RWPE1 (cell line): ENCODE measurements at regions not wholly inside any gene's neighbourhood (a gene's known extent, or its start where the extent isn't known, plus 50 kb on each side); places are given as distances from the start of the nearest gene placed in this dataset.

Source experiments
- CTCF ChIA-PET: fragments of 350-600 bp; sonication (Branson Sonifier 250); formaldehyde crosslinking; extraction: SDS; loops from one replicate; lab custom pipeline; 2021; lab: Yijun Ruan, JAX
- POLR2A ChIA-PET: fragments of 400-600 bp; formaldehyde crosslinking; extraction: SDS; loops from one replicate; lab custom pipeline; 2020; ENCODE audit warnings: antibody characterized with exemption; ENCODE audit not compliant: low non-redundant PET; lab: Yijun Ruan, JAX
- DNase-seq: peaks from one replicate; pipeline ENCODE4 v3.0.0; 2012; ENCODE audit warnings: low spot score
- H3K27ac ChIP-seq: fragments of 450-650 bp; 2 replicates; pipeline ENCODE4 v1.5.1; 2017
- CTCF ChIP-seq: fragments of 450-650 bp; conservative IDR thresholded peaks from 2 replicates; pipeline ENCODE4 v1.5.1; 2017; ENCODE audit warnings: low read depth, mild to moderate bottlenecking

- DNase-seq, result no peak
- no peak overlapping the region for H3K27ac ChIP-seq
- CTCF ChIA-PET, result no interaction called here
- POLR2A ChIA-PET, result no interaction called here
- no peak for TF ChIP-seq CTCF
Measured at GRCh38 chr7:106987777-106988176, 56.7 kb upstream of the PRKAR2B start.

GRCh38 chr7:106992511-106992910, 52.0 kb upstream of the PRKAR2B start:
- no peak for TF ChIP-seq CTCF
- ChIA-PET POLR2A (no interaction called here), CTCF (interaction anchor here (0.7 kb wide), 1 partner anchor 54 kb away, joined by 3 read pairs; no protein-coding TSS in a partner anchor)
- no peak for DNase-seq
- no peak overlapping the region for H3K27ac ChIP-seq
